SH-SY5Y (cell line): ENCODE measurements at regions not wholly inside any gene's neighbourhood (a gene's known extent, or its start where the extent isn't known, plus 50 kb on each side); places are given as distances from the start of the nearest gene placed in this dataset.

Experiments
- GATA2 ChIP-seq: IDR thresholded peaks from 2 replicates; pipeline ENCODE4 v1.6.1; 2011; ENCODE audit warnings: mild to moderate bottlenecking, low read depth, low read length
- GATA3 ChIP-seq: IDR thresholded peaks from 2 replicates; pipeline ENCODE4 v1.6.1; 2011; ENCODE audit warnings: low read depth, mild to moderate bottlenecking, low read length, moderate library complexity

DNA sequence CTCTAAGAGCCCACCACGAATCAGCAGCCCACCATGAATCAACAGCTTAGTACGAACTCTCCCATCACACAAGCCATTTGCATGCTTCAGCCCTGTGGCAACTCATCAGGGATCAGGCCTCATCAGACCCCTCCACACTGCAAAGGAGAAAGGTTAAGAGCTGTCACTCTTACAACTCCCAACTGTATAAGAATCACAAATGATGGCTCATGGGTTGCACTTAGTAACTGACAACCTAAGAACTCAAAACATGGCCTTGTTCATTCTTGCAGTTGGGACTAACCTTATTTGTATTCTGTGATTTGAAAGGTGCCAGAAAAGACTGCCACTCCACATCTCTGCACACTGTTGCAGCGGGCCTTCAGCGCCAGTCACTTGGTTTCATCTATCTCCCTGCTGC is 149.1 kb upstream of the ZNF366 start:
- TF ChIP-seq GATA3 = no peak
- no peak for TF ChIP-seq GATA2
